ENCODE measurements at regions not wholly inside any gene's neighbourhood (a gene's known extent, or its start where the extent isn't known, plus 50 kb on each side); places are given as distances from the start of the nearest gene placed in this dataset.
A peak's percentile ranks its signal among the peaks of the same experiment; 100 is the strongest.
"Not testable (repeated sequence)": the region's sequence is repeated elsewhere in the genome, so short reads cannot be mapped to it uniquely, and the experiment has no call there.

DNA sequence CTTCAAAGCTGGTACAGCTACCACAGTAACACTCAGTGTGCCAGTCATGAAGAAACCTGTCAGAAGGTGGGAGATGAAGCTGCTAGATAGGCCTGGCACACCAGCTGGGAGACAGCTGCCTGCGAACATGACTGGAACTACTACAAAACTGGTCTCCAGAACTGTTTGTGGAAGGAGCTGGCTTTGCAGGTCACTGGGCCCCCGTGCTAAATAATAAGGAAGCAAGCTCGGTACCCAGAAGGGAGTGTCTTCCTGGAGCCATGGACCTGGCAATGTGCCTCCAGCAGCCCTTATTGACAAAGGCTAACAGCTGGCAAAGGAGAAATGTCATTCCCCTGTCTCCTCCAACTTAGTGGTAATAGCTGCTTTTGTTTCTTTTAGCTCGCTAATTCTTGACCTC, 1217.6 kb upstream of the LRRN3 start:
- no peak for DNase-seq (ENCODE audit: low read depth in 4 of 4, low spot score in 2 of 4)

DNA sequence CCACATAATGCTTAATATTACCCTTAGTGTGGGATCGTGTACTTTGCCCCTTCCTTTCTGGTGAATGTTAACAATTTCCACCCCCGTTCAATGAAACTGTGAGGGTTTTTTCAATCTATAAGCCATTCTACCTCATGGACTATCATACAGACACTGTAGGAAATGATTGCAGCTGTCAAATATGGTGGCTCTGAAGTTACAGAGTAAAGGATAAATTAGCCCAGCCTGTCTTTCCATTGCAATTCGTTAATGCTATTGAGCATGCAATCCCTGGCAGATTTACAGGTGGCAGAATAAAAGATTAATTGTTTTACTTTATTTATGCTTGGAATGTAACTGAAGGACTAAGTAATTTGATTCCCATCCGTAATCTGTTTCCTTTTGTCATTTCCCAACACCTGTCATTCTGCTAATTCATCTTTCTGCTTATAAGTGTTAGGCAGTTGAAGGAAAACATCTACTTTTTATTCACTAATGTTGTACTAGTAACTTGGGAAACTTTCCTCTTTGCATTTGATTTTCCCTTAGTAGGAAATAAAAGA, 1211.6 kb upstream of the LRRN3 start:
- no peak for DNase-seq (ENCODE audit: low read depth in 4 of 4, low spot score in 2 of 4)

DNA sequence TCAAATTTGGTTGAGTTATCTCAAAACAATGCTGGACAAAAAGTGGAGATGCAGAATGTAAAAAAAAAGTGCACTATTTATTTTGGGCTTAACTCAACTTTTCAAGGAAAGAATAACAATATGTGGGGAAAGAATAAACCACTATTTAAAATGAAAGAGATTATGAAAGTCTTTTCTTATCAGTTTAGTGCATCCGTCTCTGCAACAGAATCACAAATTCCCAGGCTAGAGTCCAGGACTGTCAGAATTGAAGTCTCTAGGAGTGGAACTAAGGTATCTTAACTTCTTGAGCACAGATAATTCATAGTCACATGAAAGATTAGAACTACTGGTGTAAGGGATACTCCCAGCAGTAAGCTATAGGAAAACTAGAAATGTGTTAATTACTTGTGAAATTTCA, 1200.3 kb upstream of the LRRN3 start:
- DNase-seq (ENCODE audit: low read depth in 4 of 4, low spot score in 2 of 4) = no peak

DNA sequence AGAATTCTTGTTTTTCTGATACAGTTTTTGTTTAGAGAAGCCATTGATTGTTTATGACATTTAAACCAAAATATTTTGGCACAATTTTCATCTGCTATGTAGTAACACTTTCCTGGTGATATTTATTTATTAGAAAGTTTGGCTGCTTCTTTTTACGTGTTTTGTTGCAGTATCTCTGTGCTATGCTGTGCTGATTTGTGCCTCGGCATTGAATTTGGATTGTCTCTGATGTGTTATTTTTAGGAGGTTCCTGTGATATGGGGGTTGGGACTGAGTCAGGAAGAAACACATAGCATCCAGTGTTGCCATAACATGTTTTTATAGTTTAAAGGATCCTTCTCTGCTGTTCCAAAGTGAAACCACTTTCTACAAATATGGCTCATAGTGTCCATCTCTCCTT, 1197.7 kb upstream of the LRRN3 start:
- no peak for DNase-seq (ENCODE audit: low read depth in 4 of 4, low spot score in 2 of 4)

DNA sequence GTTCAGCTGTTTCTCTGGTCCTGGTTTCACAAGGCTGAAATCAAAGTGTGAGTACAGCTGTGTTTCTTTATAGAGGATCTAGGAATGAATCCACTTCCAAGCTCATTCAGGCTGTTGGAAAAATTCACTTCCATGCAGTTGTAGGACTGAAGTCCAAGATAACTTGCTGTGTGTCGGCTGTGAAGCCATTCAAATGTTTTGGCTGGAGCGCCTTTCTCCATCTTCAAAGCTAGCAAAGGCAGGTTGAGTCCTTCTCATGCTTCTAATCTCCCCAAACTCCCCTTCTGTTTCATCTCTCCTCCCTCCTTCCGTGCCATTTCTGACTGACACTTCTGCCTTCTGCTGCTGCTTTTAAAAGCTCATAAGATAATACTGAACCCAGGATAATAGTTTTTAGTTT, 1195.4 kb upstream of the LRRN3 start:
- DNase-seq (ENCODE audit: low read depth in 4 of 4, low spot score in 2 of 4) = no peak

DNA sequence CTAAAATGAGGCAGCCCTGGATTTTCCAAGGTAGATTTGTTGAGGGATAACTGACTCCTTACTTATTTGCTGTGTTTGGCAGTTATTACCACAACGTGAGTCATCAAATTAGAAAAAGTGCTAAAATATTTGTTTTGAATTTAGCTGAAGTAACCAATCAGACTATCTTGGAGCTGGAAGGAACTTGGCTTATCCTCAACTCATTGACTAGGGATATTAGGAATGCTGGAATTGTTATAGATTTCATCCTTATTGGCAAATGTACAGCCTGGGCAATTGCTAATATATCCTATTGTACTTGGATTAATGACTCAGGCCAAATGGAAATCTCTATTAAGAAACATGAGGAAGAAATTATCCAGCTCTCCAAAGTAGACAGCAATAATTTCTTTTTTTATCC, 1189.0 kb upstream of the LRRN3 start:
- no peak for DNase-seq (ENCODE audit: low read depth in 4 of 4, low spot score in 2 of 4)

DNA sequence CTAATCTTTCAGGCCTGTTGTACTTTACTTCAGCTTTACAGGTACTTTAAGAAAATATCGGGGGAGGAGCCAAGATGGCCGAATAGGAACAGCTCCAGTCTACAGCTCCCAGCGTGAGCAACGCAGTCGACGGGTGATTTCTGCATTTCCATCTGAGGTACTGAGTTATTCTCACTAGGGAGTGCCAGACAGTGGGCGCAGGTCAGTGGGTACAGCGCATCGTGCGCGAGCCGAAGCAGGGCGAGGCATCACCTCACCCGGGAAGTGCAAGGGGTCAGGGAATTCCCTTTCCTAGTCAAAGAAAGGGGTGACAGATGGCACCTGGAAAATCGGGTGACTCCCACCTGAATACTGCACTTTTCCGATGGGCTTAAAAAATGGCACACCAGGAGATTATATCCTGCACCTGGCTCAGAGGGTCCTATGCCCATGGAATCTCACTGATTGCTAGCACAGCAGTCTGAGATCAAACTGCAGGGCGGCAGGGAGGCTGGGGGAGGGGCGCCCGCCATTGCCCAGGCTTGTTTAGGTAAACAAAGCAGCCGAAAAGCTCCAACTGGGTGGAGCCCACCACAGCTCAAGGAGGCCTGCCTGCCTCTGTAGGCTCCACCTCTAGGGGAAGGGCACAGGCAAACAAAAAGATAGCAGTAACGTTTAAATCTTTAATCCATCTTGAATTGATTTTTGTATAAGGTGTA, 1185.4 kb upstream of the LRRN3 start:
- DNase-seq (ENCODE audit: low read depth in 4 of 4, low spot score in 2 of 4) = not testable (repeated sequence)

DNA sequence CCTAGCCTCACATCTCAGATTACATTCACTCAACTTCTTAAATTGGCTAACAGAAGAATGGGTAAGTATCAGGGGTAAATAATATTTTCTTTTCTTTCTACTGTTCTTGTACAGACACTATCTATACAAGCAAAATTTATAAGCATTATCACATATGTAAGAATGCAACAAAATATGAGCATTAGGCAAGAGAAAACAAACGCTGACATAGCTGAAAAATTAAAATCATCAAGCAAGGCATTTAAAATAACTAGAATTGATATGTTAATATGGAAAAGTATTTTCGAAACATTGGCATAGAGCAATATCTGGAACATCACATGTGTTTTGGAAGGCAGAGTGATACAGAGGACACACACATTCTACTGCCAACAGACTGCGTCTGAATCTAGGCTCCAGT, 1175.3 kb upstream of the LRRN3 start:
- DNase-seq (ENCODE audit: low read depth in 4 of 4, low spot score in 2 of 4) = no peak

DNA sequence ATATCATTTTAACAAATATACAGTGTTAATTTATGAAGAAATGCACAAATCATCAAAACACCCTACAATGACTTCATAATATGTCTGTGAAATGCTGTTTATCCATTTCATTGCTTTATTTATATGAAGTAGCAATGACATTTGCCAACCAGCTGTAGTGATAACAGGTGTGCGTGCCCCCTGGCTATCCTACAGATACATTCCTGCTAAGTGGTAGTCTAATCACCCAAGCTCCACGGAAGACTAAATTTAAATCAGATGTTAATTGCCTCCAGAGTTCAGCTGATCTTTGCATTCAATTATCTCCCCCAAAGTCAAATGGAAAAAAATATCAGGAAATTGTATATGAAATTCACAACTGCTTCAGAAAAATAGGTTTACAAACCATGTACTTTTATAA, 1164.2 kb upstream of the LRRN3 start:
- no peak for DNase-seq (ENCODE audit: low read depth in 4 of 4, low spot score in 2 of 4)

DNA sequence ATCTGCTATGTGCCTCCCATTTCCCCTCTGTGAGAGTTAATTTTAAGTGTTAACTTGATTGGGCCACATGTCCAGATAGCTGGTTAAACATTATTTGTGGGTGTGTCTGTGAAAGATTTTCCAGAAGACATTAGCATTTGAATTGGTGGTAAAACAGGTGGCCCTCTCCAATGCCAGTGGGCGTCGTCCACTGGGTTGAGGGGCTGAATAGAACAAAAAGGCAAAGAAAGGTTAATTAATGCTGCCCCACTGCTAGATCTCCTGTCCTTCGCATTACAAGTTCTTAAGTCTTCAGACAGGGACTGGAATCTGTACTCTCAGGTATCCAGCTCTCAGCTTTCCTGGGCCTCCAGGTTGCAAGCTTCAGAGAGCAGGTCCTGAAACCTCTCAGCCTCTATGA, 1160.9 kb upstream of the LRRN3 start:
- no peak for DNase-seq (ENCODE audit: low read depth in 4 of 4, low spot score in 2 of 4)

DNA sequence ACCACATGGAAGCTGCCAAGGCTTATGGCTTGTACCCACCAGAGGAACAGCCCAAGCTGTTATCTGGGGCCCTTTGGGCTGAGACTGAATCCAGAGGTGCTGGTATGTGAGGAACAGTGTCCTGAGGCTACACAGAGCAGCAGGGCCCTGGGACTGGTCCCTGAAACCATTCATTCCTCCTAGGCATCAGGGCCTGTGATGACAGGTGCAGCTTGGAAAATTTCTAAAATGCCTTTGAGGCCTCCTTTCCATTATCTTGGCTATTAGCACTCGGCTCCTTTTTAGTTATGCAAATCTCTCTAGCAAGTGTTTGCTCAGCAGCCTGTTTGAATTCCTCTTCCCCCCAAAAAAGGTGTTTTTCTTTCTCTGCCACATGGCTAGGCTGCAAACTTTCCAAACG, 1151.7 kb upstream of the LRRN3 start:
- DNase-seq (ENCODE audit: low read depth in 4 of 4, low spot score in 2 of 4) = no peak

DNA sequence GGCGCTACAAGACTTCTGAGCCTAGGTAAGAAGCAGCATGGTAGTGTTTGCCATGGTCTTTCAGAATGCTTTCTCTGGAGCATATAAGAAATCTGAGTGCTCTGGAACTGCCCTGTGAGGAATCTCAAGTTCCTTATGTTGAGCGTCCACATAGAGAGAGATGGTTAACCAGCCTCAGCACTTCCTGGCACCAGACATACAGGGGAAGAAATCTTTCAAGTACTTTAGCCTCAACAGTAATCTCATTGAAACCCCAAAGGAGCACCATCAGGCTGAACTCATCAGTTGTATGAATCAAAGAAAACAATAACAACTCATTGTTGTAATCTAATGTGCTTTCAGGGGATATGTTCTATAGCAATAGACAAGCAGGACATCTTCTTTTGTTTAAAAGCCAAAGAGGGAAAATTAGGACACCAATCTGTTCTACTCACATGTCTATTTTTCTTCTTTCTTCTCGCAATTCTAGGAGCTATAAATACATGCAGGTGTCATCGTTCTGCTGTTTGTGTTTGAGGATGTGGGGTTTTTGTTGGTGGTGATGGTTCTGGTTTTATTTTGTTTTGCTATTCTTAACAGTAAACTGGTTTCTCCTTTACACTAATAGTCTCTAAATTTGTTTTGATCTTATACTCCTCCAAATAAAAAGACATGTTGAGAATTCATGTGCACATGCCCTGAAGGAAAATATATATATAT, 1145.0 kb upstream of the LRRN3 start:
- DNase-seq (ENCODE audit: low read depth in 4 of 4, low spot score in 2 of 4) = no peak

DNA sequence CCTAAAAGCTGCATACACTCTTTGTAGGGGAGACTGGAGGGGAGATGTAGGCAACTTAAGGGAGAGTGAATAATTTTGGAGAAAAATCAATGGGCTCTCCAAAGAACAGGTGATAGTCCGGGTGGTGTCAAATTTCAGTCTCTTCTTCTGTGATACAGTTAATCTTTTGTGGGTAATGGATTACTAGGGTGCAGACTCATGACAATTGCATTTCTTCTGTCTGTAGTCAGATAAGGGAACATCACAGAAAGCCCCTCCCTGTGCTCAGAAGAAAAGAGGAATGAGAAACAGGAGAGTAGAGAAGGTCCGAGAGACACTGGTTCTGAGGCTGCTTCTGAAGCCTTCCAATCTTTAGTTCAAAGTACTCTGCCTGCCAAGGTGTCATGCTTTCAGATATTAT, 1140.7 kb upstream of the LRRN3 start:
- no peak for DNase-seq (ENCODE audit: low read depth in 4 of 4, low spot score in 2 of 4)

DNA sequence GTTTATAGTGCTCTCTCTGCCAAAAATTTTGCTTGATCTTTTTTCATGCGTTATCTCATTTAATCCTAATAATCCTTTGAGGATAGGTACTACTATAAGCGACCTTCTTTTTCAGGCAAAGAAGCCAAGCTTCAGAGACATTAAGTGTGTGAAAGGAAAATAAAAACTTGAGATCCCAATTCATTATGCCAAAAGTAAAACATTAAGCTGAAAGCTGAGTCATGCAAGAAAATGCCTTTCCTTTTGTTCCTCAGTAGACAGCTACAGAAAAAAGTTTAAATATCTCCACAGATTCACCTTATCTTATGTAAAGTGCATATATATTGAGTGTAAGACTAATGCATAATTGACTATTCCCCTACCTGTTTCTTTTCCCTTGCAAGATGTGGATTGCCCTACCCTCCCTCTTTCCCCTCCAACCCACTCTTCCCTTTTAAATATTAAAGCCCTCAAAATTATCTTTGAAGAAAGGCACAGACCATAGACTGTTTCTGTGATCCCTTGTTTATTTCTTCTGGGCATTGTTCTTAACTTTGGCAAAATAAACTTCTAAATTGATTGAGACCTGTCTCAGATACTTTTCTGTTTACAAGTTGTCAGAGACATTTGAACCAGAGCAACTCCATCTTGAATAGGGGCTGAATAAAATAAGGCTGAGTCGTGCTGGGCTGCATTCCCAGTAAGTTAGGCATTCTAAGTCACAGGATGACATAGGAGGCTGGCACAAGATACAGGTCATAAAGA, 1139.9 kb upstream of the LRRN3 start:
- DNase-seq (ENCODE audit: low read depth in 4 of 4, low spot score in 2 of 4) = peak in 1 of 4 donors; percentile 0

DNA sequence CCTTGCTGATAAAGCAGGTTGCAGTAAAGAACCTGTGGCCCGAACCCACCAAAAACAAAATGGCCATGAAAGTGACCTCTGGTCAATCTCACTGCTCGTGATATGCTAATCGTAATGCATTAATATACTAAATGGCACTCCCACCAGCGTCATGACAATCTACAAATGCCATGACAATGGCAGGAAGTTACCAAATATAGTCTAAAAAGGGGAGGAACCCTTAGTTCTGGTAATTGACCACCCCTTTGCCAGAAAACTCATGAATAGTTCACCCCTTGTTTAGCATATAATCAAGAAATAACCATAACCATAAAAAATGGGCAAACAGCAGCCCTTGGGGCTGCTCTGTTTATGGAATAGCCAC, 1139.4 kb upstream of the LRRN3 start:
- DNase-seq (ENCODE audit: low read depth in 4 of 4, low spot score in 2 of 4) = no peak

DNA sequence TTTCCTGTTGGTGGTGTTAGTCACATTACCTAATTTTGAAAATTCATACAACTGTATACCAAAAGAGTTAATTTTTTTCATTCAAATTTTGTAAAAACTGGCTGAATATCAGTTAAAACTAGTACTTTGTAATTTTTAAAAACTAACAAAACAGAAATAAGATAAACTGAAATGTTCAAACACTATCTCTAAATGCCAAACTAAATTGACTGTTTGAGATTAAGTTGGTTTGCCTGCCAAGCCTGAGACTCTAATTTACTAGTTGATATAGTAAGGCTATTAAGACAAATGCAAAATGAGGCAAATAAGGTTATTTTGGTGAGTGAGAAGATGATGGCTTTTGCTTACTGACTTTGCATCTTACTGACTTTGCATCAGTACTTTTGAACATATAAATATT, 1134.9 kb upstream of the LRRN3 start:
- DNase-seq (ENCODE audit: low read depth in 4 of 4, low spot score in 2 of 4) = no peak

DNA sequence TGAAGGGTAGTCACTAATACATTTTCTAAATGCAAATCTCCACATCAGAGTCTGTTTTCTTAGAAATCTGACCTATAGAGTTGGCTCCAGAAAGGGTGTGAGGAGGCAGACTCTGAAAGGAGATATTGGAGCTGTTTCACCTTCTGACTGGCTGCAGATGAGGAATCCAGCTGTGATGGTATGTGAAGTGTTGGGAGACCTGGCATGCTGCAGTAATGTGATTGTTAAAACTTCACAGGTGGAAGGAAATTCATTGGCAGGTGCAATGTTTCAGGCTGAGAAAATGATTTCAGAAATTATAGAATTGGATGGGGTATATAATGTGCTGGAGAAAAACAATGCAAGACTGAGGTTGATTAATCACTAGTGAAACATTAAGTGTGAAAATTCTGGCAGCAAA, 1134.0 kb upstream of the LRRN3 start:
- no peak for DNase-seq (ENCODE audit: low read depth in 4 of 4, low spot score in 2 of 4)

DNA sequence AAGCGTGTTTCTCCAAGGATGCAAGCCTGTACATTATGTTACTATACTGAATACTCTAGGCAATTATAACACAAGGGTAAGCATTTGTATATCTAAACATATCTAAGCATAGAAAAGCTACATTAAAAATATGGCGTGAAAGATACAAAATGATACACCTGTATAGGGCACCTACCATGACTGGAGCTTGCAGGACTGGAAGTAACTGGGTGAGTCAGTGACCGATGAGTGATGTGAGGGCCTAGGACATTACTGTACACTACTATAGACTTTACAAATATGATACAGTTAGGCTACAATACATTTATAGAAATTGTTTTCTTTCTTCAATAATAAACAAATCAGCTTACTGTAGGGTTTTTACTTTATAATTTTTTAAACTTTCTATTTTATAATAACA, 1127.2 kb upstream of the LRRN3 start:
- DNase-seq (ENCODE audit: low read depth in 4 of 4, low spot score in 2 of 4) = no peak

DNA sequence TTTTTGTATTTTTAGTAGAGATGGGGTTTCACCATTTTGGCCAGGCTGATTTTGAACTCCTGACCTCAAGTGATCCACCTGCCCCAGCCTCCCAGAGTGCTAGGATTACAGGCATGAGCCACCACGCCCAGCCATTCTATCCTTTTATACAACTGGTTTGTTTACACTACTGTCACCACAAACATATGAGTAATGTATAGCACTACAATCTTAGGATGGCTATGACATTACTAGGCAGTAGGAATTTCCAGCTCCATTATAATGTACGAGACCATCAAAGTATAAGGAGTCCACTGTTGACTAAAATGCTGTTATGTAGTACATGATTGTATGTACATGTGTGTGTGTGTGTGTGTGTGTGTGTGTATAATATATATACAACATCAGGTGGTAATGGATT, 1126.1 kb upstream of the LRRN3 start:
- no peak for DNase-seq (ENCODE audit: low read depth in 4 of 4, low spot score in 2 of 4)

DNA sequence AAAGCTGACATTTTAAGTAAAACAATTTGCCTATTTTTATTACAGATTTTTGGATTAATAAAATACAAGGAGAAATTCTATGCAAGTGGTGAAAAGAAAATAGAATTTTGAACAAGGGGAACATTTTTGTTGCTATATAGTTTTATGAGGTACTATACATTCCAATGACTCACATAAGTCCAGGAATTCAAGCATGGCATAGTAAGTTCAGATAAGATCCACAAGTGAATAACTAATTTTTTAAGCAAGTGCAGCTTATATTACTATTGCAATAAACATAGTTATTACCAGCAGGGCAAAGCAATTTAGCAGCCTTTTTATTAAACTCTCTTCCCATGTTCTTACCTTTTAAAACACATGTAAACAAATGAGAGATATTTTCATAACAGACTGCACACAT, 1123.5 kb upstream of the LRRN3 start:
- no peak for DNase-seq (ENCODE audit: low read depth in 4 of 4, low spot score in 2 of 4)

DNA sequence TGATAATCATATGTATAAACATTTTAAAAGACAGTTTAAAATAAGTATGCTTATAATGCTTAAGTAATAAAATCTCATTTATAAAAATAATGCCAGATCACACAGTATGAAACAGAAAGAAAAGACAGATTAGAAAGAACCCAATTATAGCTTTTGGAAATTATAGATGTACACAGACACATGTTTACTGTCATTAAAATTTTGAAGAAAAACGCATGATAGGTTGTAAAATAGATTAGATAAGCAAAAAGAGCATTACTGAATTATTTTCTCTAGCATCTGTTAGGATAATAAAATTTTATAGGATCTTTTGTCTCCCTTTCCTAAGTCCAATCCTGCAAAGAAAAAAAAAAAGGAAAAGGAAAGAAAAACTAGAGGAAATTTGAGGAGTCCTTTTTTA, 1107.3 kb upstream of the LRRN3 start:
- no peak for DNase-seq (ENCODE audit: low read depth in 4 of 4, low spot score in 2 of 4)

DNA sequence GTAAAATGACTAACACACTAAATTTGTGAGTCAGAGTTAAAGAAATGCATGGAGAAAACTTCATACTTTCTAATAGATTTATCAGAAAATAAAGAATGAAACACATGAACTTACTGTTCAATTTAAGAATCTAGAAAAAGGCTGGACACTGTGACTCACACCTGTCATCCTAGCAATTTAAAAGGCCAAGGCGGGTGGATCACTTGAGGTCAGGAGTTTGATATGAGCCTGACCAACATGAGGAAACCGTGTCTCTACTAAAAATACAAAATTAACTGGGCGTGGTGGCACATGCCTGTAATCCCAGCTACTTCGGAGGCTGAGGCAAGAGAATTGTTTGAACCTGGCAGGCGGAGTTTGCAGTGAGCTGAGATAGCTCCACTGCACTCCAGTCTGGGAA, 1106.2 kb upstream of the LRRN3 start:
- no peak for DNase-seq (ENCODE audit: low read depth in 4 of 4, low spot score in 2 of 4)
